Calu3 (cell line): ENCODE measurements at regions not wholly inside any gene's neighbourhood (a gene's known extent, or its start where the extent isn't known, plus 50 kb on each side); places are given as distances from the start of the nearest gene placed in this dataset.

Source experiments
- BruUV-seq: library from RNA; stranded (reverse); fragments of 400-500 nt; replicated peaks from 2 replicates; lab custom pipeline; 2021; lab: Mats Ljungman, UMichigan
- CTCF ChIA-PET: fragments of 300-600 bp; sonication (Branson Sonifier 250); formaldehyde crosslinking; loops from one replicate; lab custom pipeline; 2022; ENCODE audit warnings: antibody characterized with exemption; lab: Charles Lee
- DNase-seq: peaks from one replicate; pipeline ENCODE4 v3.0.0; 2022
- H3K27ac Mint-ChIP-seq: one replicate; pipeline ENCODE4 v1.8.0; 2022; ENCODE audit warnings: mixed read lengths; ENCODE audit not compliant: unreplicated experiment
- H3K27me3 Mint-ChIP-seq: one replicate; pipeline ENCODE4 v1.8.0; 2022; ENCODE audit warnings: mixed read lengths; ENCODE audit not compliant: unreplicated experiment
- H3K36me3 Mint-ChIP-seq: one replicate; pipeline ENCODE4 v1.8.0; 2022; ENCODE audit warnings: mild to moderate bottlenecking, moderate library complexity, mixed read lengths; ENCODE audit not compliant: insufficient read depth, unreplicated experiment
- H3K4me1 Mint-ChIP-seq: one replicate; pipeline ENCODE4 v1.8.0; 2022; ENCODE audit warnings: mild to moderate bottlenecking, low read depth, mixed read lengths; ENCODE audit not compliant: unreplicated experiment
- H3K4me3 Mint-ChIP-seq: one replicate; pipeline ENCODE4 v1.8.0; 2022; ENCODE audit warnings: mild to moderate bottlenecking, low read depth, moderate library complexity, mixed read lengths; ENCODE audit not compliant: unreplicated experiment
- H3K9me3 Mint-ChIP-seq: one replicate; pipeline ENCODE4 v1.8.0; 2022; ENCODE audit warnings: low read depth, mixed read lengths; ENCODE audit not compliant: unreplicated experiment
- CTCF ChIP-seq: fragments of 200-600 bp; IDR thresholded peaks from one replicate; pipeline ENCODE4 v1.8.0; 2022; ENCODE audit warnings: antibody characterized with exemption; ENCODE audit not compliant: unreplicated experiment
- intact Hi-C: fragments of 100-400 bp; cut with micrococcal nuclease; formaldehyde crosslinking; loops from one replicate; pipeline ENCODE4 v1.10.0; 2022; ENCODE audit not compliant: unreplicated experiment

GRCh38 chr2:238986491-238987351 lies 138.8 kb downstream of the TWIST2 start:
- no peak overlapping the region for H3K27ac Mint-ChIP-seq
- no peak for TF ChIP-seq CTCF
- no peaks in the 10 kb centered on the region for H3K27me3 Mint-ChIP-seq
- intact Hi-C loops = no loop called here
- peaks cover 5% of the 10 kb centered on the region for H3K9me3 Mint-ChIP-seq
- H3K4me3 Mint-ChIP-seq = no peak overlapping the region
- CTCF ChIA-PET = no interaction called here
- no peak for DNase-seq
- no peaks in the 10 kb centered on the region for H3K36me3 Mint-ChIP-seq
- no TSS peak for BruUV-seq
- no peaks in the 10 kb centered on the region for H3K4me1 Mint-ChIP-seq

GRCh38 chr2:238987352-238987981 lies 139.6 kb downstream of the TWIST2 start:
- no peaks in the 10 kb centered on the region for H3K4me1 Mint-ChIP-seq
- H3K4me3 Mint-ChIP-seq = no peak overlapping the region
- intact Hi-C loops = no loop called here
- TF ChIP-seq CTCF = no peak
- H3K9me3 Mint-ChIP-seq = peaks cover 5% of the 10 kb centered on the region
- no TSS peak for BruUV-seq
- no peaks in the 10 kb centered on the region for H3K36me3 Mint-ChIP-seq
- DNase-seq = no peak
- CTCF ChIA-PET = no interaction called here
- no peak overlapping the region for H3K27ac Mint-ChIP-seq
- H3K27me3 Mint-ChIP-seq = no peaks in the 10 kb centered on the region

DNA sequence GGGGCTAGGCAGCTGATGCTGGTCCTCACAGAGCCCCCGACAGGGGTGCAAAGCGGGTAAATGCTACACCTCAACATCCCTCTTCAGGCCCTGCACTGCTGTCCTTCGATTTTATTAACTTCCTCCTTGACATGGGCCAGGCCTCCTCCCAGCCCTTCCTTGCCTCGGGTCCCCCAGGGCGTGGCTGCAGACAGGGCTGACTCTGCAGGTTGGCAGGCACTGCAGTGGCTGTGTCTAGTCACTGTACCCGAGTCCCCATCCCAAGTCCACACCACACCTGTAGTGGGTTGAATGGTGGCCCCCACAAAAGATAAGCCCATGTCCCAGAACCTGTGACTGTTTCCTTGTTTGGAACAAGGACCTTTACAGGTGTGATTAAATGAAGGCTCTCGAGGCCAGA lies 140.2 kb downstream of the TWIST2 start:
- Mint-ChIP-seq H3K9me3 (peaks cover 5% of the 10 kb centered on the region), H3K27ac (no peak overlapping the region), H3K27me3 (no peaks in the 10 kb centered on the region), H3K36me3 (no peaks in the 10 kb centered on the region), H3K4me3 (no peak overlapping the region), H3K4me1 (no peaks in the 10 kb centered on the region)
- intact Hi-C loops = no loop called here
- TF ChIP-seq CTCF = no peak
- CTCF ChIA-PET = no interaction called here
- no TSS peak for BruUV-seq
- no peak for DNase-seq

GRCh38 chr2:238988752-238989151 lies 140.9 kb downstream of the TWIST2 start:
- H3K27me3 Mint-ChIP-seq = no peaks in the 10 kb centered on the region
- BruUV-seq = no TSS peak
- DNase-seq = no peak
- H3K27ac Mint-ChIP-seq = no peak overlapping the region
- intact Hi-C loops = no loop called here
- peaks cover 5% of the 10 kb centered on the region for H3K9me3 Mint-ChIP-seq
- TF ChIP-seq CTCF = no peak
- no peaks in the 10 kb centered on the region for H3K4me1 Mint-ChIP-seq
- no peaks in the 10 kb centered on the region for H3K36me3 Mint-ChIP-seq
- H3K4me3 Mint-ChIP-seq = no peak overlapping the region
- CTCF ChIA-PET = no interaction called here
